ENCODE measurements at regions not wholly inside any gene's neighbourhood (a gene's known extent, or its start where the extent isn't known, plus 50 kb on each side); places are given as distances from the start of the nearest gene placed in this dataset.

GRCh38 chr1:166384948-166385347, 218.1 kb upstream of the FAM78B start:
- H3K4me1 ChIP-seq (ENCODE audit: low read length), result no peaks in the 10 kb centered on the region
- no peaks in the 10 kb centered on the region for H3K27me3 ChIP-seq (replicated peaks; ENCODE audit: insufficient read depth, low read length)
- no peaks in the 10 kb centered on the region for H3K9me2 ChIP-seq (replicated peaks; ENCODE audit: insufficient read depth, low read length)
- H3K9ac ChIP-seq (ENCODE audit: low read length), result no peak overlapping the region
- H3K36me3 ChIP-seq (replicated peaks; ENCODE audit: insufficient read depth, low read length), result no peaks in the 10 kb centered on the region
- H3K4me2 ChIP-seq (ENCODE audit: low read depth, low read length), result no peak overlapping the region
- H3K9me3 ChIP-seq (replicated peaks; ENCODE audit: insufficient read depth, low read length), result no peaks in the 10 kb centered on the region
- H3K27ac ChIP-seq (ENCODE audit: low read length), result no peak overlapping the region
- H3F3A ChIP-seq (ENCODE audit: insufficient read depth, low read length), result no peaks in the 10 kb centered on the region
- no peak for DNase-seq
- H4K20me1 ChIP-seq (ENCODE audit: insufficient read depth, low read length), result no peaks in the 10 kb centered on the region
- no peak overlapping the region for H3K4me3 ChIP-seq (ENCODE audit: low read length)
- no peaks in the 10 kb centered on the region for H3K79me2 ChIP-seq (ENCODE audit: low read length)
- no peak for TF ChIP-seq EZH2phosphoT487 (IDR thresholded peaks at IDR 0.05; ENCODE audit: low read length)
- TF ChIP-seq EZH2 (optimal IDR thresholded peaks at IDR 0.05; ENCODE audit: low read depth, low read length), result no peak
- no peak for TF ChIP-seq CTCF (IDR thresholded peaks at IDR 0.05; ENCODE audit: low read length)
- H2AFZ ChIP-seq (ENCODE audit: low read length), result no peak overlapping the region

- H3K27ac ChIP-seq (ENCODE audit: low read length), result no peak overlapping the region
- H3F3A ChIP-seq (ENCODE audit: insufficient read depth, low read length), result no peaks in the 10 kb centered on the region
- DNase-seq, result peak; percentile 2
- H3K4me2 ChIP-seq (ENCODE audit: low read depth, low read length), result no peak overlapping the region
- H3K9me3 ChIP-seq (replicated peaks; ENCODE audit: insufficient read depth, low read length), result no peaks in the 10 kb centered on the region
- no peaks in the 10 kb centered on the region for H3K9me2 ChIP-seq (replicated peaks; ENCODE audit: insufficient read depth, low read length)
- H3K79me2 ChIP-seq (ENCODE audit: low read length), result no peaks in the 10 kb centered on the region
- H3K4me1 ChIP-seq (ENCODE audit: low read length), result no peaks in the 10 kb centered on the region
- H4K20me1 ChIP-seq (ENCODE audit: insufficient read depth, low read length), result no peaks in the 10 kb centered on the region
- no peaks in the 10 kb centered on the region for H3K36me3 ChIP-seq (replicated peaks; ENCODE audit: insufficient read depth, low read length)
- no peak overlapping the region for H3K4me3 ChIP-seq (ENCODE audit: low read length)
- no peaks in the 10 kb centered on the region for H3K27me3 ChIP-seq (replicated peaks; ENCODE audit: insufficient read depth, low read length)
- H2AFZ ChIP-seq (ENCODE audit: low read length), result no peak overlapping the region
- H3K9ac ChIP-seq (ENCODE audit: low read length), result no peak overlapping the region
- TF ChIP-seq CTCF (IDR thresholded peaks at IDR 0.05; ENCODE audit: low read length) (no peak), EZH2phosphoT487 (IDR thresholded peaks at IDR 0.05; ENCODE audit: low read length) (no peak), EZH2 (optimal IDR thresholded peaks at IDR 0.05; ENCODE audit: low read depth, low read length) (no peak)
Measured at GRCh38 chr1:166390366-166391033, 223.7 kb upstream of the FAM78B start.

GRCh38 chr1:166391279-166392066, 224.7 kb upstream of the FAM78B start:
- H4K20me1 ChIP-seq (ENCODE audit: insufficient read depth, low read length), result no peaks in the 10 kb centered on the region
- H3K4me2 ChIP-seq (ENCODE audit: low read depth, low read length), result no peak overlapping the region
- peak; percentile 2 for DNase-seq
- no peak overlapping the region for H2AFZ ChIP-seq (ENCODE audit: low read length)
- no peaks in the 10 kb centered on the region for H3K4me1 ChIP-seq (ENCODE audit: low read length)
- no peak overlapping the region for H3K9ac ChIP-seq (ENCODE audit: low read length)
- no peaks in the 10 kb centered on the region for H3K79me2 ChIP-seq (ENCODE audit: low read length)
- H3K36me3 ChIP-seq (replicated peaks; ENCODE audit: insufficient read depth, low read length), result no peaks in the 10 kb centered on the region
- H3K27ac ChIP-seq (ENCODE audit: low read length), result no peak overlapping the region
- TF ChIP-seq EZH2 (optimal IDR thresholded peaks at IDR 0.05; ENCODE audit: low read depth, low read length) (no peak), CTCF (IDR thresholded peaks at IDR 0.05; ENCODE audit: low read length) (no peak), EZH2phosphoT487 (IDR thresholded peaks at IDR 0.05; ENCODE audit: low read length) (no peak)
- no peaks in the 10 kb centered on the region for H3K9me2 ChIP-seq (replicated peaks; ENCODE audit: insufficient read depth, low read length)
- no peaks in the 10 kb centered on the region for H3K27me3 ChIP-seq (replicated peaks; ENCODE audit: insufficient read depth, low read length)
- no peak overlapping the region for H3K4me3 ChIP-seq (ENCODE audit: low read length)
- no peaks in the 10 kb centered on the region for H3F3A ChIP-seq (ENCODE audit: insufficient read depth, low read length)
- H3K9me3 ChIP-seq (replicated peaks; ENCODE audit: insufficient read depth, low read length), result no peaks in the 10 kb centered on the region

All from MM.1S (cell line).